ENCODE measurements at regions not wholly inside any gene's neighbourhood (a gene's known extent, or its start where the extent isn't known, plus 50 kb on each side); places are given as distances from the start of the nearest gene placed in this dataset.

GRCh38 chr16:51012396-51012795 lies 138.7 kb downstream of the SALL1 start (continued):
- no peak for TF ChIP-seq CHD7 (IDR thresholded peaks at IDR 0.05; ENCODE audit: insufficient replicate concordance, low read length)
- TF ChIP-seq FOSL1 (IDR thresholded peaks at IDR 0.05; ENCODE audit: insufficient read depth, low read depth, low read length), result no peak
- TF ChIP-seq PHF8 (conservative IDR thresholded peaks at IDR 0.05; ENCODE audit: low read depth, low read length), result no peak
- no peak for TF ChIP-seq HDAC2 (IDR thresholded peaks at IDR 0.05; ENCODE audit: borderline replicate concordance in 1 of 2, low read depth in 2 of 2, low read length in 2 of 2)
- no peak for TF ChIP-seq SRF (IDR thresholded peaks at IDR 0.05; ENCODE audit: low read depth, low read length)
- no peak for TF ChIP-seq JUND (IDR thresholded peaks at IDR 0.05; ENCODE audit: low read length)
- TF ChIP-seq RAD21 (IDR thresholded peaks at IDR 0.05 in 1 of 2, conservative IDR thresholded peaks at IDR 0.05 in 1 of 2; ENCODE audit: low read depth in 2 of 2, low read length in 2 of 2), result no peak
